ENCODE measurements at regions not wholly inside any gene's neighbourhood (a gene's known extent, or its start where the extent isn't known, plus 50 kb on each side); places are given as distances from the start of the nearest gene placed in this dataset.

DNA sequence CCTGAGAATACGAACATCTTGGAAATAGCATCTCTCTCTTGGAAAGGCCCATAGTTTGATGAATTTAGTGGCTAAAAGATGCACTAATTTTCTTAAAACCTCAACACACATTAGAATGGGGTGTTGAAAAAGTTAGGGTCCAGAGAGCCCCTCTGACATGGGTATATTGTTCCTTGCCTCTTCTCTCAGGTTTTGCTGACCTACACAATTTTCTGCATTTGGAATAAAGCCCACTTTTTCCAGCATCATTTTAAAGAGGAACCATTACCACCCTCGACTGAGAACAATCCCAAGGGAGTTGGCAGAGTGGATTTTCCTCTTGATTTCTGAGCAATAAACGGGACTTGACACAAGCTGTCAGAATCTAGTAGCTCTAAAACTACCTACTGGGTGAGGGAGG is 156.1 kb downstream of the PMP22 start:
- DNase-seq, result no peak

- DNase-seq, result no peak
Measured at GRCh38 chr17:15106540-15106939, 158.6 kb downstream of the PMP22 start.

GRCh38 chr17:15103785-15104184 is 161.3 kb downstream of the PMP22 start:
- DNase-seq, result no peak

- no peak for DNase-seq
Measured at GRCh38 chr17:15101175-15101574, 164.0 kb downstream of the PMP22 start.

- DNase-seq, result no peak
Measured at GRCh38 chr17:15096511-15096910, 168.6 kb downstream of the PMP22 start.

- DNase-seq, result no peak
Measured at GRCh38 chr17:15095935-15096334, 169.2 kb downstream of the PMP22 start.

- no peak for DNase-seq
Measured at GRCh38 chr17:15092762-15093161, 172.4 kb downstream of the PMP22 start.

DNA sequence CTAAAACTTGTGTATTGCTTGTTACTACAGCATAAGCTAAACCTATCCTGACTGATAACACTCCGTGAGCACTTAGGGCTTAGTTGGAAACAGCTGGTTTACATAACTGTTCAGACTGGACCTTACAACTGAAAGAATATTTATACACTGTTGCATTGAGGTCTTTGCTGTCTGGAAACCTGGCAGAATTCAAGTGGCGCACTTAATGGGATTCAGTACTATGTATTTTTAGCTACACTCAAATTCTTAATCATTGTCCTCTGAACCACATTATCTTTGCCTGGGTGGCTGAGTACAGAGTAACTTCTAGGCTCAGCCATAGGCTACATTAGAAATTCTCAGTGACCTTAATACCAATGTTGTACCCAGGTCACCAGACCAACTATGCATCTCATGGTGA is 172.9 kb downstream of the PMP22 start:
- DNase-seq, result no peak

DNA sequence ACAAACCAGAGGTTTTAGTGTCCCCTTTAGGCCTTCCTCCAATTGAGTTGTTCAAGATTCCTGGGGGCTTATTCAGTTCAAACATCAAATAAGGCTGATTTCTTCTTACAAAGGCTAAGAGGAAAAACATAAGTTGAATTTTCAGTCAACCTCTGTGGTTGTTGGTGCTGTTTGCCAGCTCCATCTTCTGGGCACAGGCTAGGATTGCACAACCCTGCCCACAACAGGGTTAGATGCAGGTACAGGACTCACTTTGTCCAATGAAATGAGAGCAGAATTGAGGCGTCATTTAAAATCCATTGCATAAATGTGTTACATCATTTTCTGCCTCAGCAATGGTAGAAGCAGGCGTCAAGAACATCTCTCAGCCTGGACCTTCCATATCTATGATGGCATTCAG is 173.3 kb downstream of the PMP22 start:
- no peak for DNase-seq

DNA sequence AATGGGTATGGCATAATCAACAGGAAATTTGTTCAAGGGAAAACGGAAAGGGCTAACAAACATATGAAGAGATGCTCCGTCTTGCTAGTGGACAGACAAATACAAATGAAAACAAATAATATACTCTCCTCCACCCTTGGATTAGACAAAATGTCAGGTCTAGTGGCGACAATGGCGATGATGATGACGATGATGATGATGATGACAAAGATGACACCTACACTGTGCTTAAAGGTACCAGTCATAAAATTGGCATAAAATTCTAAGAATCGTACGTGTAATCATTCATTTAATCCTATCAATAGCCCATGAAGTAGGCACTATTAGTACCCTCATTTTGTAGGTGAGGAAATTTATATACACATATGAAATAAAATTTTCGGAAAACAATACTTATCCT is 174.6 kb downstream of the PMP22 start:
- DNase-seq, result no peak

DNA sequence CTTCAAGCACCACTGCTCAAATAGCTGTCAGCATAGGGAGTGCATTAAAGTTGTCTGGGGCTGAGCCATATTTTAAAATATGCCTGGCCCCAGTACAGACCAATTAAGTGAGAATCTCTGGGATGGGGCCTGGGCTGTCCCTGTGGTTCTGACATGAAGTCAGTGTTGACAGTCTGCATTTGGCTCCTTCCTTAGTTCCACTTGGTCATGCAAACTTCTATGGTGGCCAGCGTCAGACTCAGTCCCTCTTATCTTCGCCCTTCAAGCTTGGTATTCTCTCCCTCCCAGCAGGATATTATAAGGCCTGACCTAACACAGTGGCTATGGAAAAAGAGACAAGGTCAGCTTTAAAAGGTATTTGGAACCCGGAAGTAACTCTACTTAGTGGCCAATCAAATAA is 177.2 kb downstream of the PMP22 start:
- DNase-seq, result no peak

DNA sequence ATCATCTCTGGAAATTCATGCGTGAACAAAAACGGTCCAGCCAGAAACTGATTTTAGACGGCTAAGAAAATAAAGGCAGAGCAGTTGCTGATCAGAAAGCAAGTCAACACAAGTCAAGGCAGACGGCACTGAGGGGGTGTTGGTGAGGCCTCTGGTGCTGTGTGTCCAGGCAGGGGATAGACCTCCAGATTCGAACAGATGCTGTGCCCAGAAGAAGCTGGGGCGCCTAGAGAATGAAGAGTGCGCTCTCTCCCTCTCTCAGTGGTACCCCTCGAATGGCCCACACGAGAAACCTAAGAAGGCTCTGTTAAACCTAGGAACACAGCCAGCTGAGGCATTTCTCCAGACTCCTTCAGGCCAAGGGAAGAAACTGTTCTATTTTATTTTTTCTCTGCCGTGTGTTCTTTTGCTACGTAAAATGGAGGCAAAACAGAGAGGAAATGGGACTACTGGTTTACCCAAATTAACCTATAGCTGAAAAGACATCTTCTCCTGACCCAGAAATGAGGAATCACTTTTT is 178.3 kb downstream of the PMP22 start:
- no peak for DNase-seq

GRCh38 chr17:15085890-15086677 is 179.0 kb downstream of the PMP22 start:
- no peak for DNase-seq

DNA sequence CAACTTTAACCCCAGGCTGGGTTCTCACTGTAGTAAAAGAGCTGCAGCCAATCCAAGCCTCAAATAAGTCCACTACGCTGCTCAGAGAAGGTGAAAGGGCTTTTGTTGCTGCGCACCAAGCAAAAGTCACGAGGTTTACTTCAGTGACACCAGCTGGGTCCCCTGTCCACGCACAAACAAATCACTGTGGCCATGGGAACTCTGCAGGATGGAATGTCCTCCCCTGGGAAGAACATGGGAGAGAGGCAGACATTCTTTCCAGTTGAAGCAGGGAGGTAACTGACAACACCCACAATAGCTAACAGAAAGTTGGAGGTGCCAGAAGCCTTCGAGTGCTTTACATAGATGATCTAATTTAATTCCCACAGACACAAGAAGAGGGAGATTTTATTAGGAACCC is 181.9 kb downstream of the PMP22 start:
- DNase-seq, result no peak

GRCh38 chr17:15081008-15081407 is 184.1 kb downstream of the PMP22 start:
- no peak for DNase-seq

GRCh38 chr17:15078570-15078969 is 186.6 kb downstream of the PMP22 start:
- DNase-seq, result no peak

DNA sequence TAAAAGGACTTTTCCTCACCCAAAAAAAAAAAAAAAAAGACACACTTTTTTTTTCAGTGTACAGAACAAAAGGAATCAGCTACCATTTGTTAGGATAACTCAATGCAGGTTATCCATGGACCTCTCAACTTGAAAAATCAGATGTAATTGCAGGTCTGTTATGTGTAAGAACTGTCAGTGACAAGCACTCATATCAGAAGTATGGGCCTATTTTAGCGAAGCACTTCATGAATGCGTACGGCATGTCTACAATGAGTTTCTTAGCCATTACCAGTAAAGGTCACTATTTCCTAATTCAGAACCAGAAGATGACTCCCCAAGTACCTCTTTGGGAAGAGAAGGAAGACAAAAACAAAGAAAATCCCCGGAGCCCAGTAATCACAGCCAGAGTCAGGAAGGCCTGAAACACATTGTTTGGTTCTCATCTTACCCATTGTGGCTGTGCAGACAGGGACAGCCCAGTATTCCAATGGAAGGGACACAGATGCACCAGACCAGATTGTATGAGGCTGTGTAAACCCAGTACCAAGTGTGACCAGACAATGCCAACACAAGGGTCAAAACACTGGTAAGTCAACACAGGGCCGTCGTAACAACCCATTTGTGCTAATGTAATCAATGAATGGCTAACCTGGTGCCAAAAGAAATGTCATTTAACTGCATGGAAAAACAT is 188.0 kb downstream of the PMP22 start:
- no peak for DNase-seq

DNA sequence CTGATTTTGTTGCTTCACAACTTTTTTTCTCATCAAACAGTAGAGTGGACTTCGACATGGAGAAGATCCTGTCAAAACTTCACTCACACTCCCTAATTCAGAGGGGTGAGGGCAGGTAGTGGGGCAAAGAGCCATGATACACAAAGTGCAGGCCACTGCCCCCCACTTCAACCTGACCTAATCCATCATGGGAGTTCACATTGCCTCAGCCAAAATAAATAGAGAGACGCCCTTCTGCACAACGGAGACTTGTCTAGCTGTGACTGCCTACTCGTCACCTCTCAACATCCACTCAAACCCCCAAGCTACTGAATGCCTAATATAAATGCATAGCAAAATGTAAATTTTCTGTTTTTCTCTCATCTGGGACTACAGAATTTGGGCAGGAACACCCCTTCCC is 213.2 kb downstream of the PMP22 start:
- DNase-seq, result no peak

DNA sequence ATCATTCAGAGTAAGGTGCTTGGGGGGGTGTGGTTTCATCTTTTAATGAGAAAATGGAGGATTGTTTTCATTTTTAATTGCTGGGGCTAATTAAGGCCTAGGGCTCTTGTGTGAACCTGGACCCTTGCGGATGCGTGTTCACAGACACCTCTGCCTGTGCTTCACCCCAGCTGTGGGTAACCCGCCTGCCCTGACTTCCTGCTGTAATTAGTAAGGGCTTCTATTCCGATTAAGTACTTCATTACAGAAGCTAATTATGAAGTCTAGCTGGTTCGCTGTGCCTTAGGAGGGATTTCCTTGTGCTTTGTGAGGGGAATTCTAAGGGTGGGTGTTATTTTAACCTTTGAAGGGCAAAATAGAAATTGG is 215.3 kb downstream of the PMP22 start:
- DNase-seq, result no peak

GRCh38 chr17:15048933-15049794 is 216.0 kb downstream of the PMP22 start:
- DNase-seq, result no peak

DNA sequence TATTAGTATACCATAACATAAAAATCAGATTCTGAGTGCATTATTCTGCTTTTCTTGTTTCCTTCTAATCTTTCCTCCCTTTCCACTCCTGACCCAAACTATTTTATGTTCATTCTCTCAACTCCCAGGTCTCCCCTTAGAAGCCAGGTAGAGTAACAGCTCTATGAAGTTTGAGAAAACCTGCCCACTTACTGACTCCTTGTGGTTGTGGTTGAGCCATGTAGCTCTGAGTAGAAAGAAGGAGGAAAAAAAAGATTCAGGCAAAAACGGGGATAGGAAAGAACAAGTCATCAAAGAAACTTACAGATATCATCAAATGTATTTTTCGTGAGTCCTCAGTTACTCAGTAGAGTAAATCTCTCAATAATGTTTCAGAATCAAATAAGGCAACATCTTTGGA is 216.7 kb downstream of the PMP22 start:
- DNase-seq, result no peak

DNA sequence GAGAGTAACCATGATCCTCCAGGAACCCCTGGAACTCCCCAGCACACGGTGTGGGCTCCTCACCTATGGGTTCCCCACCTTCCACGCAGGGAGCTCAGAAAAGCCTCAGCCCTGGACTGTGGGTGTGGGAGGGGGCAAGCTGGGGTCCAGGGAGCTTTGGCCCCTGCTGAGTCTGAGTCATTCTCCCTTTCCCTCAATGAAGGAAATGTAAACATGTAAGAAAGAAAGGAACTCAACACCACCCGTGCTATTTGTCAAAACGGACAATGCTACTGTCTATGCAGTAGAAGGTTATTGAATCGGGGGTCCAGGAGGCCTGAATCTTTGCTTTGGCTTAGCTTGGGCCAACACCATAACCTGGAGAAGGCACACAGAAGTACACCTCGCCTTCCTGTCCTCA is 222.8 kb downstream of the PMP22 start:
- DNase-seq, result no peak

GRCh38 chr17:15039366-15039765 is 225.8 kb downstream of the PMP22 start:
- DNase-seq, result no peak

- no peak for DNase-seq
Measured at GRCh38 chr17:15038656-15039055, 226.5 kb downstream of the PMP22 start.
